IMR-90 (cell line): ENCODE measurements at regions not wholly inside any gene's neighbourhood (a gene's known extent, or its start where the extent isn't known, plus 50 kb on each side); places are given as distances from the start of the nearest gene placed in this dataset.

Experiments used
- ATAC-seq: fragments of 200-7000 bp; cut with Tn5 transposase; 2 replicates; pipeline ENCODE4 v1.9.1; 2020; ENCODE audit warnings: low read depth, mild to moderate bottlenecking, moderate library complexity
- BruUV-seq: library from RNA; stranded (reverse); fragments of 400-500 nt; replicated peaks from 2 replicates; lab custom pipeline; 2021; lab: Mats Ljungman, UMichigan
- CTCF ChIA-PET: fragments of 300-600 bp; formaldehyde crosslinking; extraction: SDS; loops from one replicate; lab custom pipeline; 2021; ENCODE audit warnings: antibody characterized with exemption; lab: Yijun Ruan, JAX
- POLR2A ChIA-PET: fragments of 300-600 bp; sonication (Branson Sonifier 250); formaldehyde crosslinking; loops from one replicate; lab custom pipeline; 2022; ENCODE audit warnings: antibody characterized with exemption; ENCODE audit not compliant: unreplicated experiment; lab: Charles Lee
- DNase-seq: peaks from one replicate; pipeline ENCODE4 v3.0.0; 2013
- H2AFZ ChIP-seq: replicated peaks from 2 replicates; pipeline ENCODE3; 2013; ENCODE audit warnings: low read length, mild to moderate bottlenecking; ENCODE audit not compliant: poor library complexity
- H2AK5ac ChIP-seq: 2 replicates; pipeline ENCODE4 v1.6.1; 2013; ENCODE audit warnings: low read depth, low read length, inconsistent platforms
- H2AK9ac ChIP-seq: replicated peaks from 2 replicates; pipeline ENCODE3; 2013; ENCODE audit warnings: mild to moderate bottlenecking, low read depth, low read length, moderate library complexity; ENCODE audit not compliant: poor library complexity
- H2BK120ac ChIP-seq: 2 replicates; pipeline ENCODE4 v1.6.1; 2013; ENCODE audit warnings: low read depth, low read length, inconsistent platforms
- H2BK15ac ChIP-seq: 3 replicates; pipeline ENCODE4 v1.6.1; 2013; ENCODE audit warnings: low read depth, low read length, inconsistent platforms
- H2BK20ac ChIP-seq: 2 replicates; pipeline ENCODE4 v1.6.1; 2013; ENCODE audit warnings: low read depth, mild to moderate bottlenecking, inconsistent platforms, low read length, moderate library complexity
- H2BK5ac ChIP-seq: 2 replicates; pipeline ENCODE4 v1.6.1; 2013; ENCODE audit warnings: mild to moderate bottlenecking, low read depth, low read length, inconsistent platforms; ENCODE audit not compliant: poor library complexity, severe bottlenecking
- H3K14ac ChIP-seq: replicated peaks from 2 replicates; pipeline ENCODE4 v1.6.1; 2013; ENCODE audit warnings: low read depth, low read length, inconsistent platforms
- H3K18ac ChIP-seq: 2 replicates; pipeline ENCODE4 v1.6.1; 2013; ENCODE audit warnings: low read depth, low read length, control low read depth
- H3K23ac ChIP-seq: 2 replicates; pipeline ENCODE4 v1.6.1; 2013; ENCODE audit warnings: low read depth, low read length, inconsistent platforms
- H3K27ac ChIP-seq: 2 replicates; pipeline ENCODE4 v1.5.1; 2013; ENCODE audit warnings: mild to moderate bottlenecking, control low read depth, low read length; ENCODE audit not compliant: insufficient read depth
- H3K27me3 ChIP-seq: 2 replicates; pipeline ENCODE4 v1.6.1; 2013; ENCODE audit warnings: low read length; ENCODE audit not compliant: control insufficient read depth, insufficient read depth
- H3K36me3 ChIP-seq: 2 replicates; pipeline ENCODE4 v1.6.1; 2013; ENCODE audit warnings: low read length, mixed read lengths; ENCODE audit not compliant: control insufficient read depth, insufficient read depth
- H3K4ac ChIP-seq: 2 replicates; pipeline ENCODE4 v1.6.1; 2013; ENCODE audit warnings: low read depth, low read length, inconsistent platforms
- H3K4me1 ChIP-seq: 2 replicates; pipeline ENCODE4 v1.6.1; 2013; ENCODE audit warnings: low read length, mixed read lengths; ENCODE audit not compliant: control insufficient read depth, insufficient read depth
- H3K4me2 ChIP-seq: 2 replicates; pipeline ENCODE4 v1.6.1; 2013; ENCODE audit warnings: low read depth, mild to moderate bottlenecking, control low read depth, low read length, moderate library complexity
- H3K4me3 ChIP-seq: 2 replicates; pipeline ENCODE4 v1.5.1; 2013; ENCODE audit warnings: low read depth, mild to moderate bottlenecking, control low read depth, low read length, moderate library complexity; ENCODE audit not compliant: insufficient read depth
- H3K56ac ChIP-seq: 2 replicates; pipeline ENCODE4 v1.6.1; 2013; ENCODE audit warnings: low read length, inconsistent platforms; ENCODE audit not compliant: insufficient read depth; ENCODE audit errors: extremely low read depth
- H3K79me1 ChIP-seq, 2 experiments: 2 replicates each; pipeline ENCODE4 v1.6.1; 2013; ENCODE audit warnings: low read length in 2 of 2, inconsistent platforms in 1 of 2, low read depth in 1 of 2
- H3K9ac ChIP-seq: 2 replicates; pipeline ENCODE4 v1.6.1; 2013; ENCODE audit warnings: low read depth, low read length, control low read depth
- H3K9me1 ChIP-seq: 2 replicates; pipeline ENCODE4 v1.6.1; 2013; ENCODE audit warnings: low read length, inconsistent platforms; ENCODE audit not compliant: insufficient read depth
- H3K9me3 ChIP-seq: 2 replicates; pipeline ENCODE4 v1.6.1; 2013; ENCODE audit warnings: low read length; ENCODE audit not compliant: control insufficient read depth, insufficient read depth
- H4K20me1 ChIP-seq: 2 replicates; pipeline ENCODE4 v1.6.1; 2013; ENCODE audit warnings: low read length, inconsistent platforms; ENCODE audit not compliant: insufficient read depth
- H4K5ac ChIP-seq: 2 replicates; pipeline ENCODE4 v1.6.1; 2013; ENCODE audit warnings: mild to moderate bottlenecking, low read depth, low read length, control low read depth
- H4K8ac ChIP-seq, 2 experiments: 2 replicates each; pipeline ENCODE4 v1.6.1; 2013; ENCODE audit warnings: low read depth in 2 of 2, low read length in 2 of 2, control low read depth in 1 of 2, inconsistent platforms in 1 of 2
- H4K91ac ChIP-seq: 2 replicates; pipeline ENCODE4 v1.6.1; 2013; ENCODE audit warnings: low read depth, low read length, inconsistent platforms; ENCODE audit not compliant: insufficient read depth
- BHLHE40 ChIP-seq: fragments of 150-350 bp; IDR thresholded peaks from 2 replicates; pipeline ENCODE4 v1.6.1; 2016; ENCODE audit warnings: mild to moderate bottlenecking, low read depth, low read length
- MAFK ChIP-seq: IDR thresholded peaks from 2 replicates; pipeline ENCODE4 v1.6.1; 2012; ENCODE audit warnings: low read depth, low read length, improper control_type of control experiment
- MAZ ChIP-seq: IDR thresholded peaks from 2 replicates; pipeline ENCODE4 v1.6.1; 2012; ENCODE audit warnings: low read depth, mild to moderate bottlenecking, low read length, improper control_type of control experiment, moderate library complexity, borderline replicate concordance
- NFE2L2 ChIP-seq: fragments of 150-350 bp; IDR thresholded peaks from 2 replicates; pipeline ENCODE4 v1.6.1; 2016; ENCODE audit warnings: low read depth, mild to moderate bottlenecking, low read length
- POLR2A ChIP-seq: IDR thresholded peaks from 2 replicates; pipeline ENCODE4 v1.6.1; 2012; ENCODE audit warnings: mild to moderate bottlenecking, low read depth, low read length
- RAD21 ChIP-seq: IDR thresholded peaks from 2 replicates; pipeline ENCODE4 v1.6.1; 2012; ENCODE audit warnings: low read length, improper control_type of control experiment
- RFX5 ChIP-seq: IDR thresholded peaks from 2 replicates; pipeline ENCODE4 v1.8.0; 2012; ENCODE audit warnings: low read depth, mild to moderate bottlenecking, low read length, moderate library complexity
- WGBS, 2 experiments: methylation state at CpG; one replicate each; pipeline versions ENCODE4 v1.1.5 to v1.1.7; 2013; ENCODE audit warnings: missing lambda C conversion rate in 2 of 2; ENCODE audit not compliant: insufficient read length in 1 of 2; ENCODE audit errors: extremely low coverage in 2 of 2; 5-methylcytosine and 5-hydroxymethylcytosine counted together
- dilution Hi-C: fragments of 300-500 bp; cut with HindIII; formaldehyde crosslinking; loops from one replicate; pipeline ENCODE4 v1.14.3; 2018; ENCODE audit warnings: low sequenced_read_pairs; ENCODE audit not compliant: unreplicated experiment
- in situ Hi-C: fragments of 300-500 bp; cut with MboI; formaldehyde crosslinking; loops from 3 replicates; pipeline ENCODE4 v1.14.3; 2019; ENCODE audit warnings: low sequenced_read_pairs, inconsistent platforms, mixed read lengths
- intact Hi-C: fragments of 100-400 bp; cut with micrococcal nuclease; formaldehyde crosslinking; loops from 2 replicates; pipeline ENCODE4 v1.10.0; 2022
- TF ChIP-seq, protein P1 (sequence below): conservative IDR thresholded peaks from 2 replicates; pipeline ENCODE4 v1.5.1; 2012; ENCODE audit warnings: mild to moderate bottlenecking, low read depth, low read length, improper control_type of control experiment

DNA sequence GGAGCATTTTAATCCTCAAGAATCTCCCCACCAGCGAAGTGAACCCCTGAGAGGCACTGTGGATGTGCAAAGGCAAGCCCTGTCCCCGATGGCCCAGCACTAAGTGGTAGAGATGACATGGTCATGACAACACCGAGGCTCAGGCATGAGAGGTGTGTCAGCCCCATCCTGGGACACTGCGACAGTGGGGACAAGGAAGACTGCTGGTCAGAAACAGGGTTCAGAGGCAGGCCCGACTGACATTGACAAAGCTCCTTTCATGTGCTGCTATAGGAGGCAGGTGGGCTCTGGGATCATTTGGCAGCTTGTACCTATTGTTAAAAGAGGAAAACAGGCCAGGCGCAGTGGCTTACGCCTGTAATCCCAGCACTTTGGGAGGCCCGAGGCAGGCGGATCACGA lies 54.3 kb upstream of the MYEOV start:
- intact Hi-C loops (loop anchor here (1.0 kb wide), 1 partner anchor 138 kb away; no protein-coding TSS in a partner anchor), in situ Hi-C loops (no loop called here), dilution Hi-C loops (no loop called here)
- Histone ChIP-seq H2AFZ (no peak overlapping the region), H3K27ac (no peak overlapping the region), H3K27me3 (peaks cover 12% of the 10 kb centered on the region), H3K56ac (no peak overlapping the region), H3K4me3 (no peak overlapping the region), H3K36me3 (no peaks in the 10 kb centered on the region), H2AK5ac (no peak overlapping the region), H2BK5ac (no peak overlapping the region), H3K9me1 (no peaks in the 10 kb centered on the region; the same call in 1 of the 2 replicates), H3K18ac (no peak overlapping the region), H3K4me2 (no peak overlapping the region), H3K4ac (no peak overlapping the region), H3K14ac (no peak overlapping the region; the same call in 1 of the 2 replicates), H3K9me3 (no peaks in the 10 kb centered on the region; the same call in 1 of the 2 replicates), H3K4me1 (no peaks in the 10 kb centered on the region), H4K5ac (no peak overlapping the region), H2BK15ac (no peak overlapping the region), H2BK20ac (no peak overlapping the region), H4K8ac (no peak overlapping the region), H4K91ac (no peak overlapping the region), H3K79me1 (no peaks in the 10 kb centered on the region), H3K23ac (no peak overlapping the region), H4K20me1 (no peaks in the 10 kb centered on the region), H2AK9ac (peak overlapping the region; percentile 19), H3K9ac (no peak overlapping the region), H2BK120ac (no peak overlapping the region)
- TF ChIP-seq NFE2L2 (no peak), BHLHE40 (no peak), RFX5 (no peak), MAZ (no peak), MAFK (no peak), RAD21 (no peak), POLR2A (no peak)
- TF ChIP-seq, protein P1, sequence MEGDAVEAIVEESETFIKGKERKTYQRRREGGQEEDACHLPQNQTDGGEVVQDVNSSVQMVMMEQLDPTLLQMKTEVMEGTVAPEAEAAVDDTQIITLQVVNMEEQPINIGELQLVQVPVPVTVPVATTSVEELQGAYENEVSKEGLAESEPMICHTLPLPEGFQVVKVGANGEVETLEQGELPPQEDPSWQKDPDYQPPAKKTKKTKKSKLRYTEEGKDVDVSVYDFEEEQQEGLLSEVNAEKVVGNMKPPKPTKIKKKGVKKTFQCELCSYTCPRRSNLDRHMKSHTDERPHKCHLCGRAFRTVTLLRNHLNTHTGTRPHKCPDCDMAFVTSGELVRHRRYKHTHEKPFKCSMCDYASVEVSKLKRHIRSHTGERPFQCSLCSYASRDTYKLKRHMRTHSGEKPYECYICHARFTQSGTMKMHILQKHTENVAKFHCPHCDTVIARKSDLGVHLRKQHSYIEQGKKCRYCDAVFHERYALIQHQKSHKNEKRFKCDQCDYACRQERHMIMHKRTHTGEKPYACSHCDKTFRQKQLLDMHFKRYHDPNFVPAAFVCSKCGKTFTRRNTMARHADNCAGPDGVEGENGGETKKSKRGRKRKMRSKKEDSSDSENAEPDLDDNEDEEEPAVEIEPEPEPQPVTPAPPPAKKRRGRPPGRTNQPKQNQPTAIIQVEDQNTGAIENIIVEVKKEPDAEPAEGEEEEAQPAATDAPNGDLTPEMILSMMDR: no peak
- ATAC-seq: no peak
- ChIA-PET POLR2A (no interaction called here), CTCF (no interaction called here)
- DNase-seq: no peak
- 95% methylated on average over 4 of the region's 10 CpGs; no CpG with 5 or more reads in 1 of the 2 experiments for WGBS, 2 experiments
- no TSS peak for BruUV-seq
